ENCODE measurements at regions not wholly inside any gene's neighbourhood (a gene's known extent, or its start where the extent isn't known, plus 50 kb on each side); places are given as distances from the start of the nearest gene placed in this dataset.

- no peaks in the 10 kb centered on the region for H4K20me1 ChIP-seq (ENCODE audit: control insufficient read depth, insufficient read depth)
- TF ChIP-seq CBX5 (IDR thresholded peaks at IDR 0.05; ENCODE audit: low read depth) (no peak), CBX3 (IDR thresholded peaks at IDR 0.05; ENCODE audit: borderline replicate concordance, low read depth) (no peak), SIX5 (IDR thresholded peaks at IDR 0.05; ENCODE audit: low read depth, low read length, severe bottlenecking) (no peak), TCF3 (IDR thresholded peaks at IDR 0.05; ENCODE audit: borderline replicate concordance, insufficient read depth, low read depth, low read length) (no peak), PKNOX1 (IDR thresholded peaks at IDR 0.05) (no peak), KAT2A (conservative IDR thresholded peaks at IDR 0.05; ENCODE audit: control insufficient read depth, low read depth, low read length) (no peak), HCFC1 (IDR thresholded peaks at IDR 0.05; ENCODE audit: low read length) (no peak), TAF1 (IDR thresholded peaks at IDR 0.05; ENCODE audit: borderline replicate concordance, low read depth, low read length) (no peak), ZBED1 (IDR thresholded peaks at IDR 0.05; ENCODE audit: borderline replicate concordance) (no peak), ETV6 (conservative IDR thresholded peaks at IDR 0.05 in 1 of 2, IDR thresholded peaks at IDR 0.05 in 1 of 2; ENCODE audit: borderline replicate concordance in 1 of 2, low read depth in 1 of 2) (no peak), CHD2 (IDR thresholded peaks at IDR 0.05; ENCODE audit: borderline replicate concordance, low read depth, low read length) (no peak), NR2C1 (IDR thresholded peaks at IDR 0.05) (no peak), IRF4 (IDR thresholded peaks at IDR 0.05; ENCODE audit: low read depth, low read length) (no peak), PRDM15 (CRISPR knock-in tag; IDR thresholded peaks at IDR 0.05) (no peak), ZBTB11 (CRISPR knock-in tag; IDR thresholded peaks at IDR 0.05) (no peak), NFIC (IDR thresholded peaks at IDR 0.05; ENCODE audit: low read depth, low read length) (no peak)
These were observed 94.9 kb upstream of the CHD2 start for GRCh38 chr15:92805080-92805690.

More at GRCh38 chr15:92805080-92805690, 94.9 kb upstream of the CHD2 start:
- Histone ChIP-seq H3K4me3 (no peak overlapping the region), H3K27ac (ENCODE audit: control insufficient read depth, insufficient read depth) (no peak overlapping the region), H3K9me3 (replicated peaks; ENCODE audit: control insufficient read depth, insufficient read depth, low read length) (no peaks in the 10 kb centered on the region), H3K27me3 (replicated peaks in 1 of 2; ENCODE audit: control insufficient read depth in 2 of 2, insufficient read depth in 2 of 2, low read length in 1 of 2) (no peaks in the 10 kb centered on the region), H3K4me1 (ENCODE audit: control insufficient read depth, insufficient read depth, low read length) (peaks cover 13% of the 10 kb centered on the region), H3K9ac (ENCODE audit: control insufficient read depth, insufficient read depth, low read length) (no peak overlapping the region), H2AFZ (ENCODE audit: control insufficient read depth, low read depth, low read length) (no peak overlapping the region), H3K36me3 (ENCODE audit: control insufficient read depth in 2 of 2, insufficient read depth in 2 of 2, low read length in 1 of 2) (no peaks in the 10 kb centered on the region), H3K79me2 (ENCODE audit: control insufficient read depth, insufficient read depth, low read length) (peaks cover 20% of the 10 kb centered on the region), H3K4me2 (ENCODE audit: control insufficient read depth, insufficient read depth) (no peak overlapping the region)
- ChIA-PET SMC1A (ENCODE audit: uncharacterized antibody, unreplicated experiment) (interaction anchor here (0.9 to 3.1 kb wide), 15 partner anchors 10 to 1315 kb away, joined by 3 to 17 read pairs (median 4); partner anchors contain the start of gene CHD2), RAD21 (ENCODE audit: unreplicated experiment) (interaction anchor here (0.9 to 3.3 kb wide), 10 partner anchors 8 to 116 kb away, joined by 3 to 17 read pairs (median 4); no protein-coding TSS in a partner anchor), CTCF (interaction anchor here (1.3 to 3.0 kb wide), 7 partner anchors 9 to 116 kb away, joined by 4 to 19 read pairs (median 8); partner anchors contain the start of gene CHD2), POLR2A (interaction anchor here (0.9 to 2.1 kb wide), 6 partner anchors 17 to 96 kb away, joined by 3 to 12 read pairs (median 5); no protein-coding TSS in a partner anchor)
- intact Hi-C loops (cut with micrococcal nuclease; ENCODE audit: unreplicated experiment) (no loop called here), in situ Hi-C loops (cut with MboI) (loop anchor here (5.0 kb wide), 1 partner anchor 107 kb away; no protein-coding TSS in a partner anchor)
- FAIRE-seq: no peak
- no TSS peak for BruUV-seq (replicated peaks)
- WGBS (ENCODE audit: insufficient coverage, insufficient replicate concordance, low lambda C conversion rate, missing lambda C conversion rate): 92% methylated on average over 10 of the region's 10 CpGs
- no peak for DNase-seq (ENCODE audit: low read depth, low spot score)
- no peak for ATAC-seq
